OCI-LY3 (cell line): ENCODE measurements at regions not wholly inside any gene's neighbourhood (a gene's known extent, or its start where the extent isn't known, plus 50 kb on each side); places are given as distances from the start of the nearest gene placed in this dataset.

Source experiments
- EZH2phosphoT487 ChIP-seq: fragments of 200-600 bp; shearing (Covaris generic); IDR thresholded peaks from 2 replicates; pipeline ENCODE4 v1.6.1; 2018; ENCODE audit warnings: antibody characterized with exemption, mixed run types, low read depth
- TF ChIP-seq, protein P1 (sequence below): fragments of 200-600, 300-600 bp; sonication (generic); IDR thresholded peaks from 2 replicates; pipeline ENCODE4 v1.5.1; 2014; ENCODE audit warnings: antibody characterized with exemption, low read length, low read depth

DNA sequence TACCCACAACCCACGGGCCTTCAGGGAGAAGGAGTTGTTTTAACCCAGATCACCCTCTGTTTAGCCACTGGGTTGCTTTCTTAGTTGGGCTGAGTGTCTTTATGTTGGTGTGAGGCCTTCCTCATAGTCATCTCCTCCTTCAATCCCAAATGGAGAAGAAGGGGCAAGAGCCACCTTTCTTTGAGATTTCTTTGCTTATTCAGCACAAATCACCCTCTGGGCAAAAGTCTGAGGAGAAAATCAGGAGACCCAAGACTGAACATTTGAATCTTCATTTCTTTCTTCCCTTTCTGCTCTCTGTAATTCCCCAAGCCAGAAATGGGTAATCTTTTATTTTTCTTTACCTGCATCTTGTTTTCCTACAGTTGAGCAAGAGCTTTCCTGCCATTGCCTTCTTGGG is 329.0 kb downstream of the TLE4 start:
- TF ChIP-seq, protein P1, sequence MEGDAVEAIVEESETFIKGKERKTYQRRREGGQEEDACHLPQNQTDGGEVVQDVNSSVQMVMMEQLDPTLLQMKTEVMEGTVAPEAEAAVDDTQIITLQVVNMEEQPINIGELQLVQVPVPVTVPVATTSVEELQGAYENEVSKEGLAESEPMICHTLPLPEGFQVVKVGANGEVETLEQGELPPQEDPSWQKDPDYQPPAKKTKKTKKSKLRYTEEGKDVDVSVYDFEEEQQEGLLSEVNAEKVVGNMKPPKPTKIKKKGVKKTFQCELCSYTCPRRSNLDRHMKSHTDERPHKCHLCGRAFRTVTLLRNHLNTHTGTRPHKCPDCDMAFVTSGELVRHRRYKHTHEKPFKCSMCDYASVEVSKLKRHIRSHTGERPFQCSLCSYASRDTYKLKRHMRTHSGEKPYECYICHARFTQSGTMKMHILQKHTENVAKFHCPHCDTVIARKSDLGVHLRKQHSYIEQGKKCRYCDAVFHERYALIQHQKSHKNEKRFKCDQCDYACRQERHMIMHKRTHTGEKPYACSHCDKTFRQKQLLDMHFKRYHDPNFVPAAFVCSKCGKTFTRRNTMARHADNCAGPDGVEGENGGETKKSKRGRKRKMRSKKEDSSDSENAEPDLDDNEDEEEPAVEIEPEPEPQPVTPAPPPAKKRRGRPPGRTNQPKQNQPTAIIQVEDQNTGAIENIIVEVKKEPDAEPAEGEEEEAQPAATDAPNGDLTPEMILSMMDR: no peak
- no peak for TF ChIP-seq EZH2phosphoT487
